Mesenchymal stem cell (in vitro differentiated cells and primary cell): ENCODE measurements at regions not wholly inside any gene's neighbourhood (a gene's known extent, or its start where the extent isn't known, plus 50 kb on each side); places are given as distances from the start of the nearest gene placed in this dataset.

Experiments
- DNase-seq: peaks from one replicate; pipeline ENCODE4 v3.0.0-alpha.2; 2013
- H2AFZ ChIP-seq: one replicate; pipeline ENCODE4 v1.6.1; 2013; ENCODE audit warnings: low read depth, mild to moderate bottlenecking, control low read depth, inconsistent platforms, low read length, moderate library complexity
- H2AK5ac ChIP-seq: 2 replicates; pipeline ENCODE4 v1.6.1; 2013; ENCODE audit warnings: low read length, moderate library complexity, mild to moderate bottlenecking, inconsistent platforms; ENCODE audit not compliant: severe bottlenecking
- H2BK120ac ChIP-seq: one replicate; pipeline ENCODE4 v1.6.1; 2013; ENCODE audit warnings: low read depth, mild to moderate bottlenecking, inconsistent platforms, low read length, moderate library complexity
- H2BK12ac ChIP-seq, 2 experiments: one replicate each; pipeline ENCODE4 v1.6.1; 2013; ENCODE audit warnings: inconsistent platforms in 2 of 2, low read length in 2 of 2, mild to moderate bottlenecking in 2 of 2, moderate library complexity in 2 of 2, control low read depth in 1 of 2
- H2BK15ac ChIP-seq: one replicate; pipeline ENCODE4 v1.6.1; 2013; ENCODE audit warnings: mild to moderate bottlenecking, low read depth, inconsistent platforms; ENCODE audit not compliant: poor library complexity, severe bottlenecking
- H2BK5ac ChIP-seq: 2 replicates; pipeline ENCODE4 v1.6.1; 2013; ENCODE audit warnings: low read depth, mild to moderate bottlenecking, low read length, control low read depth, inconsistent platforms; ENCODE audit not compliant: poor library complexity, severe bottlenecking
- H3K14ac ChIP-seq, 2 experiments: one replicate each; pipeline ENCODE4 v1.6.1; 2013; ENCODE audit warnings: inconsistent platforms in 2 of 2, low read length in 2 of 2, control low read depth in 1 of 2, mild to moderate bottlenecking in 1 of 2, moderate library complexity in 1 of 2
- H3K18ac ChIP-seq, 2 experiments: one replicate each; pipeline ENCODE4 v1.6.1; 2013; ENCODE audit warnings: inconsistent platforms in 2 of 2, low read length in 2 of 2, control low read depth in 1 of 2, low read depth in 1 of 2, mild to moderate bottlenecking in 1 of 2
- H3K23ac ChIP-seq, 2 experiments: one replicate each; pipeline ENCODE4 v1.6.1; 2013; ENCODE audit warnings: inconsistent platforms in 2 of 2, low read length in 2 of 2, mild to moderate bottlenecking in 2 of 2, moderate library complexity in 2 of 2, control low read depth in 1 of 2
- H3K27ac ChIP-seq: 2 replicates; pipeline ENCODE4 v1.5.1; 2013; ENCODE audit warnings: mild to moderate bottlenecking, moderate library complexity, low read length, control low read depth, inconsistent platforms; ENCODE audit not compliant: poor library complexity, severe bottlenecking
- H3K27me3 ChIP-seq, 2 experiments: 2 replicates each; pipeline versions ENCODE4 v1.6.1 to v1.7.0; 2013; ENCODE audit warnings: low read length in 2 of 2, mild to moderate bottlenecking in 2 of 2, moderate library complexity in 2 of 2, control low read depth in 1 of 2, inconsistent platforms in 1 of 2; ENCODE audit not compliant: control insufficient read depth in 1 of 2, insufficient read depth in 1 of 2
- H3K36me3 ChIP-seq, 2 experiments: 2 replicates each; pipeline versions ENCODE4 v1.6.1 to v1.7.0; 2013; ENCODE audit warnings: low read length in 2 of 2, control low read depth in 1 of 2, inconsistent platforms in 1 of 2, low read depth in 1 of 2, mild to moderate bottlenecking in 1 of 2; ENCODE audit not compliant: insufficient read depth in 2 of 2, control insufficient read depth in 1 of 2
- H3K4ac ChIP-seq, 2 experiments: one replicate each; pipeline ENCODE4 v1.6.1; 2013; ENCODE audit warnings: inconsistent platforms in 2 of 2, low read length in 2 of 2, mild to moderate bottlenecking in 2 of 2, moderate library complexity in 2 of 2, control low read depth in 1 of 2, low read depth in 1 of 2
- H3K4me1 ChIP-seq: 2 replicates; pipeline ENCODE4 v1.6.1; 2013; ENCODE audit warnings: low read depth, low read length, control low read depth; ENCODE audit not compliant: control insufficient read depth, insufficient read depth
- H3K4me2 ChIP-seq: 2 replicates; pipeline ENCODE4 v1.6.1; 2013; ENCODE audit warnings: low read length, mild to moderate bottlenecking, inconsistent platforms; ENCODE audit not compliant: poor library complexity, severe bottlenecking
- H3K4me3 ChIP-seq, 2 experiments: 2 replicates each; pipeline versions ENCODE4 v1.5.1 to v1.7.0; 2013; ENCODE audit warnings: low read length in 2 of 2, mild to moderate bottlenecking in 2 of 2, control low read depth in 1 of 2, low read depth in 1 of 2; ENCODE audit not compliant: insufficient read depth in 1 of 2
- H3K79me1 ChIP-seq: replicated peaks from 2 replicates; pipeline ENCODE4 v1.6.1; 2013; ENCODE audit warnings: mild to moderate bottlenecking, control low read depth, low read length, inconsistent platforms; ENCODE audit not compliant: poor library complexity, severe bottlenecking
- H3K9ac ChIP-seq: 2 replicates; pipeline ENCODE4 v1.7.0; 2013; ENCODE audit warnings: mild to moderate bottlenecking, low read length, moderate library complexity
- H3K9me3 ChIP-seq: 2 replicates; pipeline ENCODE4 v1.7.0; 2013; ENCODE audit warnings: mild to moderate bottlenecking, low read length; ENCODE audit not compliant: control insufficient read depth
- H4K8ac ChIP-seq: one replicate; pipeline ENCODE4 v1.6.1; 2013; ENCODE audit warnings: inconsistent platforms, mild to moderate bottlenecking, low read length, moderate library complexity
- H4K91ac ChIP-seq: one replicate; pipeline ENCODE4 v1.6.1; 2013; ENCODE audit warnings: mild to moderate bottlenecking, low read length, inconsistent platforms
- WGBS: methylation state at CpG from one replicate; pipeline ENCODE4 v1.1.7; 2013; ENCODE audit warnings: mixed read lengths; 5-methylcytosine and 5-hydroxymethylcytosine counted together

- no peak overlapping the region for H3K4ac ChIP-seq
- no peak overlapping the region for H2BK5ac ChIP-seq
- WGBS, result 85% methylated on average over 3 of the region's 4 CpGs
- H4K91ac ChIP-seq, result no peak overlapping the region
- no peaks in the 10 kb centered on the region for H3K27me3 ChIP-seq
- no peak overlapping the region for H2BK12ac ChIP-seq
- H3K9me3 ChIP-seq, result no peaks in the 10 kb centered on the region
- no peak overlapping the region for H2AK5ac ChIP-seq
- H3K36me3 ChIP-seq, result no peaks in the 10 kb centered on the region
- H4K8ac ChIP-seq, result no peak overlapping the region
- no peak overlapping the region for H3K4me3 ChIP-seq
- no peaks in the 10 kb centered on the region for H3K79me1 ChIP-seq
- H3K4me1 ChIP-seq, result no peaks in the 10 kb centered on the region
- no peak overlapping the region for H3K27ac ChIP-seq
- H3K23ac ChIP-seq, result no peak overlapping the region
- H3K4me2 ChIP-seq, result no peak overlapping the region
- no peak overlapping the region for H3K14ac ChIP-seq
- no peak overlapping the region for H3K18ac ChIP-seq
- H2AFZ ChIP-seq, result no peak overlapping the region
- H2BK120ac ChIP-seq, result no peak overlapping the region
- no peak overlapping the region for H3K9ac ChIP-seq
- H2BK15ac ChIP-seq, result no peak overlapping the region
- DNase-seq, result no peak
Measured at GRCh38 chrY:12464155-12464554, 236.9 kb upstream of the USP9Y start.

- Histone ChIP-seq H3K36me3 (no peaks in the 10 kb centered on the region), H3K4me1 (no peaks in the 10 kb centered on the region), H3K27me3 (no peaks in the 10 kb centered on the region), H3K4me2 (no peak overlapping the region), H3K18ac (no peak overlapping the region), H3K4me3 (no peak overlapping the region), H2AFZ (no peak overlapping the region), H2AK5ac (no peak overlapping the region), H2BK15ac (no peak overlapping the region), H3K27ac (no peak overlapping the region), H3K79me1 (no peaks in the 10 kb centered on the region), H2BK12ac (no peak overlapping the region), H4K91ac (no peak overlapping the region), H3K9ac (no peak overlapping the region), H4K8ac (no peak overlapping the region), H3K4ac (no peak overlapping the region), H3K23ac (no peak overlapping the region), H3K9me3 (no peaks in the 10 kb centered on the region), H2BK120ac (no peak overlapping the region), H2BK5ac (no peak overlapping the region), H3K14ac (no peak overlapping the region)
- WGBS, result 74% methylated on average over 3 of the region's 3 CpGs
- no peak for DNase-seq
Measured at GRCh38 chrY:12465706-12466105, 235.3 kb upstream of the USP9Y start.

GRCh38 chrY:12469081-12469480 lies 231.9 kb upstream of the USP9Y start:
- Histone ChIP-seq H3K36me3 (no peaks in the 10 kb centered on the region), H3K4me1 (no peaks in the 10 kb centered on the region), H2BK120ac (no peak overlapping the region), H4K8ac (no peak overlapping the region), H3K14ac (no peak overlapping the region), H3K4ac (no peak overlapping the region), H3K4me3 (no peak overlapping the region), H2BK15ac (no peak overlapping the region), H3K27ac (no peak overlapping the region), H3K79me1 (no peaks in the 10 kb centered on the region), H2BK12ac (no peak overlapping the region), H3K9me3 (no peaks in the 10 kb centered on the region), H2AK5ac (no peak overlapping the region), H4K91ac (no peak overlapping the region), H2BK5ac (no peak overlapping the region), H2AFZ (no peak overlapping the region), H3K4me2 (no peak overlapping the region), H3K23ac (no peak overlapping the region), H3K27me3 (no peaks in the 10 kb centered on the region), H3K9ac (no peak overlapping the region), H3K18ac (no peak overlapping the region)
- DNase-seq, result no peak
- WGBS, result 14% methylated on average over 1 of the region's 1 CpG

DNA sequence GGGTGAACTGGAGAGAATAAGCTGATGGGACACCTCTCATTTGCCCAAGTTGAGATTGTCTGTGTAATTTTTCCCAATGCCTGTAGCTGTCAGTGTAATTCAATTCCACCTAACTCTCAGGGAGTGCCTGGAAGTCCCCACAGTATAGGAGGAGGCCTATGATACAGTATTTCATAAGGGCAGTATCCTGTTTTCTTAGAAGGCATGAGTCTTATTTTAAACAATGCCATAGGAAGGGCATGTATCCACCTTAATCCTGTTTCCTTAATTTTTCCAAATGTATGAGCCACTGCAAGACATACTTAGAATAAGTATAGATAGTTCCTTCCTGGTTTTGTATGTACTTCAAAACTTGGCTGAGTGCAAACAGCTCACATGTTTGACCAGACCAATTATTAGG lies 226.6 kb upstream of the USP9Y start:
- Histone ChIP-seq H2BK12ac (no peak overlapping the region), H3K14ac (no peak overlapping the region), H2BK120ac (no peak overlapping the region), H3K4me2 (no peak overlapping the region), H2AFZ (no peak overlapping the region), H4K8ac (no peak overlapping the region), H3K9me3 (no peaks in the 10 kb centered on the region), H3K27me3 (no peaks in the 10 kb centered on the region), H4K91ac (no peak overlapping the region), H3K9ac (no peak overlapping the region), H2BK15ac (no peak overlapping the region), H3K79me1 (no peaks in the 10 kb centered on the region), H3K4me3 (no peak overlapping the region), H2BK5ac (no peak overlapping the region), H3K18ac (no peak overlapping the region), H3K4me1 (no peaks in the 10 kb centered on the region), H2AK5ac (no peak overlapping the region), H3K23ac (no peak overlapping the region), H3K4ac (no peak overlapping the region), H3K36me3 (no peaks in the 10 kb centered on the region), H3K27ac (no peak overlapping the region)
- DNase-seq, result no peak
